ENCODE measurements at regions not wholly inside any gene's neighbourhood (a gene's known extent, or its start where the extent isn't known, plus 50 kb on each side); places are given as distances from the start of the nearest gene placed in this dataset.

- no peak for TF ChIP-seq CTCF (IDR thresholded peaks at IDR 0.05; ENCODE audit: low read length)
- TF ChIP-seq EZH2 (optimal IDR thresholded peaks at IDR 0.05; ENCODE audit: low read depth, low read length): no peak
- no peak for TF ChIP-seq EZH2phosphoT487 (IDR thresholded peaks at IDR 0.05; ENCODE audit: low read length)
Measured at GRCh38 chr5:143682929-143683386, 129.0 kb upstream of the HMHB1 start.

Data from MM.1S (cell line).